K562 (cell line): ENCODE measurements at regions not wholly inside any gene's neighbourhood (a gene's known extent, or its start where the extent isn't known, plus 50 kb on each side); places are given as distances from the start of the nearest gene placed in this dataset.

ENCODE experiments used
- ATAC-seq: fragments of 200-7000 bp; cut with Tn5 transposase; 3 replicates; pipeline ENCODE4 v1.9.1; 2020; ENCODE audit warnings: moderate library complexity
- BruUV-seq: library from RNA; stranded (reverse); fragments of 400-500 nt; replicated peaks from 2 replicates; lab custom pipeline; 2021; lab: Mats Ljungman, UMichigan
- CTCF ChIA-PET: fragments of 300-600 bp; formaldehyde crosslinking; extraction: SDS; loops from one replicate; lab custom pipeline; 2021; ENCODE audit warnings: low intra/inter-chr PET ratio; lab: Yijun Ruan, JAX
- POLR2A ChIA-PET: fragments of 300-600, 350-650 bp; sonication (Branson Sonifier 250); formaldehyde crosslinking; extraction: SDS; loops from one replicate; lab custom pipeline; 2021; ENCODE audit warnings: antibody characterized with exemption, inconsistent platforms; lab: Yijun Ruan, JAX
- DNase-seq, 4 experiments: peaks; one replicate each; pipeline versions ENCODE4 v3.0.0 to v3.0.0-alpha.2; 2011 to 2018; ENCODE audit warnings: low spot score in 3 of 4, mixed read lengths in 3 of 4; ENCODE audit errors: extremely low read depth in 1 of 4
- FAIRE-seq: peaks from 2 replicates; lab custom pipeline; 2011; peaks lifted over from hg19 to GRCh38; lab: Jason Lieb, UNC
- H2AFZ ChIP-seq: 2 replicates; pipeline ENCODE4 v1.6.0; 2011; ENCODE audit warnings: low read depth, low read length, control low read depth, inconsistent platforms
- H3K27ac ChIP-seq: fragments of 200-600 bp; 3 replicates; pipeline ENCODE4 v1.8.0; 2011; ENCODE audit warnings: low read depth, mild to moderate bottlenecking, control low read depth, inconsistent platforms, low read length, moderate library complexity, mixed read lengths; ENCODE audit errors: extremely low read depth
- H3K27me3 ChIP-seq, 2 experiments: fragments of 300-600 bp in 1 of 2; 2 replicates in 1 of 2; 3 replicates in 1 of 2; pipeline versions ENCODE4 v1.6.0 to v1.8.0; 2011; ENCODE audit warnings: inconsistent platforms in 2 of 2, low read length in 2 of 2, mild to moderate bottlenecking in 1 of 2, mixed read lengths in 1 of 2, moderate library complexity in 1 of 2; ENCODE audit not compliant: control insufficient read depth in 2 of 2, insufficient read depth in 2 of 2
- H3K36me3 ChIP-seq: fragments of 300-600 bp; 3 replicates; pipeline ENCODE4 v1.8.0; 2011; ENCODE audit warnings: mild to moderate bottlenecking, low read length, inconsistent platforms; ENCODE audit not compliant: control insufficient read depth, insufficient read depth
- H3K4me1 ChIP-seq, 2 experiments: fragments of 200-600 bp in 1 of 2; replicated peaks in 1 of 2; 2 replicates in 1 of 2; 3 replicates in 1 of 2; pipeline versions ENCODE4 v1.5.1 to v1.8.0; 2011; ENCODE audit warnings: inconsistent platforms in 2 of 2, low read length in 2 of 2, mild to moderate bottlenecking in 1 of 2, mixed read lengths in 1 of 2, moderate library complexity in 1 of 2; ENCODE audit not compliant: control insufficient read depth in 2 of 2, insufficient read depth in 2 of 2
- H3K4me2 ChIP-seq: 2 replicates; pipeline ENCODE4 v1.6.1; 2011; ENCODE audit warnings: low read length, control low read depth, inconsistent platforms, mixed read lengths; ENCODE audit not compliant: insufficient read depth
- H3K4me3 ChIP-seq: fragments of 200-600 bp; sonication (generic), shearing (Covaris generic); 2 replicates; pipeline ENCODE4 v1.5.1; 2016; ENCODE audit warnings: control low read depth, inconsistent platforms
- H3K79me2 ChIP-seq: fragments of 200-600 bp; 3 replicates; pipeline ENCODE4 v1.8.0; 2011; ENCODE audit warnings: low read length, inconsistent platforms; ENCODE audit not compliant: control insufficient read depth, insufficient read depth
- H3K9ac ChIP-seq, 2 experiments: 2 replicates each; pipeline versions ENCODE4 v1.6.0 to v1.6.1; 2011; ENCODE audit warnings: low read depth in 2 of 2, low read length in 2 of 2, control low read depth in 1 of 2, inconsistent platforms in 1 of 2, mild to moderate bottlenecking in 1 of 2, mixed read lengths in 1 of 2; ENCODE audit not compliant: insufficient read depth in 1 of 2
- H3K9me1 ChIP-seq: one replicate; pipeline ENCODE4 v1.6.0; 2011; ENCODE audit warnings: inconsistent platforms, mild to moderate bottlenecking, low read length, moderate library complexity; ENCODE audit not compliant: control insufficient read depth, insufficient read depth
- H3K9me3 ChIP-seq: replicated peaks from 2 replicates; pipeline ENCODE4 v1.5.1; 2011; ENCODE audit warnings: low read depth, low read length, inconsistent platforms; ENCODE audit not compliant: control insufficient read depth, insufficient read depth
- H4K20me1 ChIP-seq: replicated peaks from 2 replicates; pipeline ENCODE4 v1.6.1; 2011; ENCODE audit warnings: low read length, inconsistent platforms, mixed read lengths; ENCODE audit not compliant: control insufficient read depth, insufficient read depth
- FOXK2 ChIP-seq, 2 experiments: fragments of 450-650 bp; IDR thresholded peaks in 1 of 2; conservative IDR thresholded peaks in 1 of 2; 2 replicates each; pipeline ENCODE4 v1.6.1; 2016; ENCODE audit warnings: low read depth in 2 of 2, mild to moderate bottlenecking in 1 of 2
- FOXP1 ChIP-seq: sonication (generic); formaldehyde crosslinking; IDR thresholded peaks from 2 replicates; pipeline ENCODE4 v1.8.0; 2022; ENCODE audit warnings: mild to moderate bottlenecking, missing genetic modification reagents
- KLF13 ChIP-seq: fragments of 450-650 bp; IDR thresholded peaks from 2 replicates; pipeline ENCODE4 v1.6.1; 2016; ENCODE audit warnings: missing genetic modification characterization, low read depth, mild to moderate bottlenecking, missing compliant biosample characterization, moderate library complexity, borderline replicate concordance
- MEF2D ChIP-seq: conservative IDR thresholded peaks from 2 replicates; pipeline ENCODE4 v1.6.1; 2016; ENCODE audit warnings: low read depth, missing genetic modification characterization, missing compliant biosample characterization
- STAT6 ChIP-seq: sonication (generic); formaldehyde crosslinking; IDR thresholded peaks from 2 replicates; pipeline ENCODE4 v1.8.1; 2023; ENCODE audit warnings: mild to moderate bottlenecking, missing genetic modification reagents
- ZNF184 ChIP-seq: sonication (generic); formaldehyde crosslinking; IDR thresholded peaks from 2 replicates; pipeline ENCODE4 v1.5.0; 2020; ENCODE audit warnings: missing genetic modification reagents
- ZNF699 ChIP-seq: fragments of 250-450 bp; sonication (Bioruptor Pico); IDR thresholded peaks from 2 replicates; pipeline ENCODE4 v1.8.0; 2021; ENCODE audit warnings: mild to moderate bottlenecking, moderate library complexity; ENCODE audit not compliant: insufficient replicate concordance
- WGBS: fragments of 100-300 bp; shearing (Covaris generic); methylation state at CpG from one replicate; pipeline ENCODE4 v1.1.6; 2016; ENCODE audit warnings: low coverage, mixed read lengths; ENCODE audit not compliant: insufficient coverage; ENCODE audit errors: missing lambda C conversion rate; 5-methylcytosine and 5-hydroxymethylcytosine counted together
- in situ Hi-C: fragments of 300-500 bp; cut with MboI; formaldehyde crosslinking; loops from 4 replicates; pipeline ENCODE4 v1.15.0; 2018; ENCODE audit warnings: inconsistent platforms, mixed read lengths
- intact Hi-C: fragments of 100-400 bp; cut with micrococcal nuclease; formaldehyde crosslinking; loops from 2 replicates; pipeline ENCODE4 v1.14.2; 2022

GRCh38 chr5:10856071-10856470 is 95.0 kb upstream of the DAP start:
- no peak overlapping the region for H3K27ac ChIP-seq
- H3K36me3 ChIP-seq, result no peaks in the 10 kb centered on the region
- peaks cover 19 to 63% of the 10 kb centered on the region in 2 experiments for H3K27me3 ChIP-seq
- ATAC-seq, result no peak
- ChIA-PET POLR2A (interaction anchor here (1.7 kb wide), 1 partner anchor 17 kb away, joined by 5 read pairs; no protein-coding TSS in a partner anchor), CTCF (no interaction called here)
- H3K4me2 ChIP-seq, result no peak overlapping the region
- intact Hi-C loops (loop anchor here (10.0 kb wide), 1 partner anchor 401 kb away; no protein-coding TSS in a partner anchor), in situ Hi-C loops (no loop called here)
- H3K79me2 ChIP-seq, result no peaks in the 10 kb centered on the region
- BruUV-seq, result no TSS peak
- H3K9me1 ChIP-seq, result no peaks in the 10 kb centered on the region
- TF ChIP-seq FOXP1 (CRISPR knock-in tag) (no peak), STAT6 (CRISPR knock-in tag) (no peak), MEF2D (no peak), ZNF184 (CRISPR knock-in tag) (no peak), FOXK2 (conservative IDR thresholded peaks at IDR 0.05 in 1 of 2, IDR thresholded peaks at IDR 0.05 in 1 of 2; ENCODE audit: low read depth in 2 of 2) (no peak), ZNF699 (no peak), KLF13 (tag) (no peak)
- TF ChIP-seq, all 486 proteins: peak for 0
- no peaks in the 10 kb centered on the region for H4K20me1 ChIP-seq
- no peak for DNase-seq
- H3K4me3 ChIP-seq, result no peak overlapping the region
- H3K9me3 ChIP-seq, result no peaks in the 10 kb centered on the region
- H3K4me1 ChIP-seq, result peaks cover 0 to 4% of the 10 kb centered on the region in 2 experiments; a peak in 1 of 5 replicates
- no peak overlapping the region for H2AFZ ChIP-seq
- WGBS, result 7% methylated on average over 5 of the region's 5 CpGs
- H3K9ac ChIP-seq, result no peak overlapping the region
- no peak for FAIRE-seq
